Transverse colon (tissue), 4 donors: ENCODE measurements at regions not wholly inside any gene's neighbourhood (a gene's known extent, or its start where the extent isn't known, plus 50 kb on each side); places are given as distances from the start of the nearest gene placed in this dataset.

Experiments used
- DNase-seq: peaks from one replicate; pipeline ENCODE4 v3.0.0-alpha.2; 2019
- H3K27ac ChIP-seq, 4 donors: fragments of 200-600 bp; sonication (generic); 2 replicates each; pipeline ENCODE4 v1.5.1; 2016 to 2018; ENCODE audit warnings: inconsistent platforms in 4 of 4
- H3K27me3 ChIP-seq: fragments of 200-600 bp; sonication (generic); 2 replicates; pipeline ENCODE4 v1.5.1; 2017; ENCODE audit warnings: inconsistent platforms
- H3K36me3 ChIP-seq, 4 donors: fragments of 200-600 bp; sonication (generic); 2 replicates each; pipeline ENCODE4 v1.5.1; 2017 to 2019; ENCODE audit warnings: inconsistent platforms in 4 of 4
- H3K4me1 ChIP-seq, 4 donors: fragments of 200-600 bp; sonication (generic); 2 replicates each; pipeline ENCODE4 v1.5.1; 2017 to 2020; ENCODE audit warnings: inconsistent platforms in 4 of 4
- H3K4me3 ChIP-seq, 4 donors: fragments of 200-600 bp; sonication (generic); 1 replicate in 1 of 4; 2 replicates in 3 of 4; pipeline versions ENCODE4 v1.5.1 to v1.6.1; 2017 to 2019; ENCODE audit warnings: inconsistent platforms in 4 of 4
- H3K9me3 ChIP-seq, 2 donors: fragments of 200-600 bp; sonication (generic); 2 replicates each; pipeline ENCODE4 v1.5.1; 2017 to 2019; ENCODE audit warnings: inconsistent platforms in 2 of 2
- CTCF ChIP-seq, 5 experiments: fragments of 200-600 bp in 3 of 5; fragments of 450-650 bp in 2 of 5; sonication (generic) in 3 of 5; IDR thresholded peaks; 1 replicate in 2 of 5; 2 replicates in 3 of 5; pipeline ENCODE4 v1.5.1; 2016 to 2017; ENCODE audit warnings: antibody characterized with exemption in 5 of 5, inconsistent platforms in 3 of 5, mild to moderate bottlenecking in 2 of 5, moderate library complexity in 1 of 5
- EP300 ChIP-seq: sonication (generic); formaldehyde crosslinking; IDR thresholded peaks from one replicate; pipeline ENCODE4 v1.6.1; 2017; ENCODE audit warnings: antibody characterized with exemption, low read depth
- POLR2A ChIP-seq: fragments of 450-650 bp; IDR thresholded peaks from one replicate; pipeline ENCODE4 v1.6.1; 2016; ENCODE audit warnings: antibody characterized with exemption, mild to moderate bottlenecking, moderate library complexity
- POLR2AphosphoS5 ChIP-seq, 3 donors: sonication (generic); formaldehyde crosslinking; IDR thresholded peaks; one replicate each; pipeline ENCODE4 v1.6.1; 2016; ENCODE audit warnings: antibody characterized with exemption in 3 of 3
- WGBS, 2 donors: methylation state at CpG; one replicate each; pipeline ENCODE4 v1.1.5; 2018; ENCODE audit warnings: low coverage in 1 of 2; 5-methylcytosine and 5-hydroxymethylcytosine counted together
- in situ Hi-C, 4 donors: fragments of 200-750 bp; cut with MboI; loops; one replicate each; pipeline versions ENCODE4 v1.15.0 to v1.15.1; 2017; ENCODE audit warnings: low sequenced_read_pairs in 3 of 4, low pct_ligation_motif_present in 1 of 4, low pct_unique_long_range_greater_than_20kb in 1 of 4
- intact Hi-C: fragments of 100-400 bp; cut with DNase I; formaldehyde crosslinking; loops from one replicate; pipeline ENCODE4 v1.15.1; 2023; ENCODE audit warnings: low total_unique reads

GRCh38 chr20:58568126-58568482, 52.9 kb upstream of the APCDD1L start:
- no peak for DNase-seq
- peaks cover 16 to 24% (median 20%) of the 10 kb centered on the region in 4 donors for H3K4me1 ChIP-seq

GRCh38 chr20:58567437-58567836, 52.2 kb upstream of the APCDD1L start:
- intact Hi-C loops (no loop called here), in situ Hi-C loops (no loop called here)
- TF ChIP-seq POLR2AphosphoS5 (IDR thresholded peaks at IDR 0.05), result no peak
- no peak for TF ChIP-seq EP300
- TF ChIP-seq CTCF (IDR thresholded peaks at IDR 0.05), result no peak
- TF ChIP-seq POLR2A, result no peak
- Histone ChIP-seq H3K27me3 (no peaks in the 10 kb centered on the region), H3K36me3 (no peaks in the 10 kb centered on the region), H3K27ac (no peak overlapping the region), H3K4me3 (no peak overlapping the region), H3K4me1 (peaks cover 16 to 24% (median 20%) of the 10 kb centered on the region in 4 donors), H3K9me3 (no peaks in the 10 kb centered on the region)
- DNase-seq, result no peak
- WGBS, 2 donors, result 90 to 93% methylated on average over 2 to 13 of the region's 13 CpGs

More at GRCh38 chr20:58568126-58568482, 52.9 kb upstream of the APCDD1L start:
- TF ChIP-seq POLR2A, result no peak
- no peak for TF ChIP-seq CTCF (IDR thresholded peaks at IDR 0.05)
- no peak for TF ChIP-seq POLR2AphosphoS5 (IDR thresholded peaks at IDR 0.05)
- TF ChIP-seq EP300, result no peak
- H3K9me3 ChIP-seq, result no peaks in the 10 kb centered on the region
- intact Hi-C loops (no loop called here), in situ Hi-C loops (no loop called here)
- H3K27ac ChIP-seq, result no peak overlapping the region
- WGBS, 2 donors, result 80 to 84% methylated on average over 3 to 10 of the region's 10 CpGs
- no peaks in the 10 kb centered on the region for H3K36me3 ChIP-seq
- H3K4me3 ChIP-seq, result no peak overlapping the region
- H3K27me3 ChIP-seq, result no peaks in the 10 kb centered on the region

GRCh38 chr20:58566981-58567380, 51.8 kb upstream of the APCDD1L start:
- Histone ChIP-seq H3K4me1 (peaks cover 14 to 19% (median 16%) of the 10 kb centered on the region in 4 donors), H3K9me3 (no peaks in the 10 kb centered on the region), H3K4me3 (no peak overlapping the region), H3K36me3 (no peaks in the 10 kb centered on the region), H3K27me3 (no peaks in the 10 kb centered on the region), H3K27ac (no peak overlapping the region)
- TF ChIP-seq EP300, result no peak
- no peak for TF ChIP-seq CTCF (IDR thresholded peaks at IDR 0.05)
- no peak for TF ChIP-seq POLR2A
- no peak for TF ChIP-seq POLR2AphosphoS5 (IDR thresholded peaks at IDR 0.05)
- in situ Hi-C loops, result no loop called here
- DNase-seq, result no peak
- 71 to 78% methylated on average over 3 to 6 of the region's 6 CpGs for WGBS, 2 donors
- intact Hi-C loops, result no loop called here

- 86 to 92% methylated on average over 5 to 13 of the region's 13 CpGs for WGBS, 2 donors
- no peak for DNase-seq
- Histone ChIP-seq H3K4me1 (peaks cover under 1 to 6% (median 3%) of the 10 kb centered on the region in 4 donors), H3K36me3 (no peaks in the 10 kb centered on the region), H3K9me3 (no peaks in the 10 kb centered on the region), H3K27me3 (no peaks in the 10 kb centered on the region), H3K4me3 (no peak overlapping the region), H3K27ac (no peak overlapping the region)
- intact Hi-C loops (no loop called here), in situ Hi-C loops (no loop called here)
- TF ChIP-seq POLR2A (no peak), CTCF (IDR thresholded peaks at IDR 0.05) (no peak), EP300 (no peak), POLR2AphosphoS5 (IDR thresholded peaks at IDR 0.05) (no peak)
These were observed 50.4 kb upstream of the APCDD1L start for GRCh38 chr20:58565461-58566175.
